Left ventricle myocardium inferior (tissue), 1 donor: ENCODE measurements at regions not wholly inside any gene's neighbourhood (a gene's known extent, or its start where the extent isn't known, plus 50 kb on each side); places are given as distances from the start of the nearest gene placed in this dataset.

Experiments
- DNase-seq: peaks from one replicate; pipeline ENCODE4 v3.0.0-alpha.2; 2020
- H3K27ac ChIP-seq: fragments of 200-600 bp; replicated peaks from 2 replicates; pipeline ENCODE4 v1.8.0; 2021
- H3K27me3 ChIP-seq: fragments of 200-600 bp; 2 replicates; pipeline ENCODE4 v1.8.0; 2021; ENCODE audit warnings: low read depth
- H3K36me3 ChIP-seq: fragments of 200-600 bp; 2 replicates; pipeline ENCODE4 v1.8.0; 2021
- H3K4me1 ChIP-seq: fragments of 200-600 bp; 2 replicates; pipeline ENCODE4 v1.8.0; 2021
- H3K4me3 ChIP-seq: fragments of 200-600 bp; 2 replicates; pipeline ENCODE4 v1.8.0; 2021; ENCODE audit warnings: mild to moderate bottlenecking, moderate library complexity
- H3K9me3 ChIP-seq: fragments of 200-600 bp; replicated peaks from 2 replicates; pipeline ENCODE4 v1.8.0; 2021
- intact Hi-C: fragments of 100-400 bp; cut with micrococcal nuclease; formaldehyde crosslinking; loops from one replicate; pipeline ENCODE4 v1.11.0; 2022
- TF ChIP-seq, protein P1 (sequence below): fragments of 200-600 bp; IDR thresholded peaks from 2 replicates; pipeline ENCODE4 v1.8.0; 2021; ENCODE audit warnings: antibody characterized with exemption, mild to moderate bottlenecking, borderline replicate concordance
- donor health status: DM: no; HTN: yes; CAD: no; lungs with severe emphysema.

DNA sequence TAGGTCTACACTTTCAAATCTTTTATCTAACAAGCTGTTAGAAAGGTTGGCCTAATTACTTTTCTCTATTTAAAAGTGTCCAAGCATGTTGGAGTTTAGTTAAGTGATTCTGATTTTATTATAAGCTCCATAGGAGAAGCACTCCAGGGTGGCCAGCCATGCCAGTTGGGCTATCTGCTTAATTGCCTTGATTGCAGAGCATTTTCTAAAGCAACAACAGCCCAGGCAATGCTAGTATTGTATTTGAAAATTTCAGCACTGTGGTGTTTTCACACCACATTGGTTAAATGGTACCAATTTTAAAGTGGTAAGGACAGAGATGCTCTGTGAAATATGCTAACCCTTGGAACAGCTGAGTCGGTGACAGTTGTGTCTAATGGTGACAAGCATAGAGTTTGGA is 510.5 kb upstream of the CDH8 start:
- Histone ChIP-seq H3K27me3 (no peaks in the 10 kb centered on the region), H3K36me3 (no peaks in the 10 kb centered on the region), H3K4me3 (no peak overlapping the region), H3K9me3 (peaks cover under 1% of the 10 kb centered on the region), H3K27ac (no peak overlapping the region), H3K4me1 (no peaks in the 10 kb centered on the region)
- TF ChIP-seq, protein P1, sequence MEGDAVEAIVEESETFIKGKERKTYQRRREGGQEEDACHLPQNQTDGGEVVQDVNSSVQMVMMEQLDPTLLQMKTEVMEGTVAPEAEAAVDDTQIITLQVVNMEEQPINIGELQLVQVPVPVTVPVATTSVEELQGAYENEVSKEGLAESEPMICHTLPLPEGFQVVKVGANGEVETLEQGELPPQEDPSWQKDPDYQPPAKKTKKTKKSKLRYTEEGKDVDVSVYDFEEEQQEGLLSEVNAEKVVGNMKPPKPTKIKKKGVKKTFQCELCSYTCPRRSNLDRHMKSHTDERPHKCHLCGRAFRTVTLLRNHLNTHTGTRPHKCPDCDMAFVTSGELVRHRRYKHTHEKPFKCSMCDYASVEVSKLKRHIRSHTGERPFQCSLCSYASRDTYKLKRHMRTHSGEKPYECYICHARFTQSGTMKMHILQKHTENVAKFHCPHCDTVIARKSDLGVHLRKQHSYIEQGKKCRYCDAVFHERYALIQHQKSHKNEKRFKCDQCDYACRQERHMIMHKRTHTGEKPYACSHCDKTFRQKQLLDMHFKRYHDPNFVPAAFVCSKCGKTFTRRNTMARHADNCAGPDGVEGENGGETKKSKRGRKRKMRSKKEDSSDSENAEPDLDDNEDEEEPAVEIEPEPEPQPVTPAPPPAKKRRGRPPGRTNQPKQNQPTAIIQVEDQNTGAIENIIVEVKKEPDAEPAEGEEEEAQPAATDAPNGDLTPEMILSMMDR = no peak
- no peak for DNase-seq
- intact Hi-C loops = no loop called here

DNA sequence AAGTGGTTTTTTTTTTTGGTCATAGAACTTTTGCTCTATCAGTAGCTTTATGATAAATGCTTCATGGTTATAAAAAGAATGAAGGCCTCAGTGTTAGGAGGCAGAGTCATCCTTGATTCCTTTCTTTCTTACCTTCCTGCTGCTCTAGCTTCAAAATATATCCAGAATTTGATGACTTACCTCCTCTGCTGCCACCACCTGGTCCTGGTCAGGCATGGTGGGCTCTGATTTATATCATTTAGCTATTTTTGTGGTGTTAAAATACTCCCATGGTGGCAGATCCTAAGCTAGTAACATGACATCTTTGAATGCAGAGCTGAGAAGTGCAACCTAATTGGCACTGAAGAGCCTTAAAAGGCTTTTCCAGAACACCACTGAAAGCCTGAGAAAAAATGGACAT is 508.8 kb upstream of the CDH8 start:
- Histone ChIP-seq H3K4me1 (no peaks in the 10 kb centered on the region), H3K27me3 (no peaks in the 10 kb centered on the region), H3K4me3 (no peak overlapping the region), H3K27ac (no peak overlapping the region), H3K36me3 (no peaks in the 10 kb centered on the region), H3K9me3 (no peaks in the 10 kb centered on the region)
- intact Hi-C loops = no loop called here
- TF ChIP-seq, protein P1 = no peak
- no peak for DNase-seq

- Histone ChIP-seq H3K4me3 (no peak overlapping the region), H3K9me3 (no peaks in the 10 kb centered on the region), H3K27me3 (no peaks in the 10 kb centered on the region), H3K4me1 (no peaks in the 10 kb centered on the region), H3K36me3 (no peaks in the 10 kb centered on the region), H3K27ac (no peak overlapping the region)
- no peak for DNase-seq
- intact Hi-C loops = no loop called here
- TF ChIP-seq, protein P1 = no peak
These were observed 507.3 kb upstream of the CDH8 start for GRCh38 chr16:62543516-62543915.

DNA sequence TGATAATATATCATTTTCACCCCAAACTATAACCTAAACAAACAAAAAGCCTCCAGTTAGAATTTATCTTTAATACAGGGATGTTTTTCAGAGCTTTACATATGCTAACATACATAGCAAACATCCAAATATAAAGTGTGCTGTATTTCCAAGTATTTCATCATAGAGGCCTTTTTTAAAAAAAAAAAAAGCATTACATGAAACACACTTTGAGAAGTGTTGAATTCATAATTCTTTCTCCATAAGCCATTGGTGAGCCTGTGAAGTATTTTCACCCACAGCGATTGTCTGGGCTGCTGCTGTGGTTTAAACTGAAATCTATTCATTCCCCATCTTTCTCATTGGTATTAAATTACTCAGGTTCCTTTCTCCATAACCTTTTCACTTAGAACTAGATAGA is 503.4 kb upstream of the CDH8 start:
- Histone ChIP-seq H3K27me3 (no peaks in the 10 kb centered on the region), H3K9me3 (no peaks in the 10 kb centered on the region), H3K36me3 (no peaks in the 10 kb centered on the region), H3K4me3 (no peak overlapping the region), H3K27ac (no peak overlapping the region), H3K4me1 (no peaks in the 10 kb centered on the region)
- TF ChIP-seq, protein P1 = no peak
- intact Hi-C loops = no loop called here
- no peak for DNase-seq

- DNase-seq = no peak
- Histone ChIP-seq H3K4me1 (no peaks in the 10 kb centered on the region), H3K27ac (no peak overlapping the region), H3K27me3 (no peaks in the 10 kb centered on the region), H3K4me3 (no peak overlapping the region), H3K36me3 (no peaks in the 10 kb centered on the region), H3K9me3 (no peaks in the 10 kb centered on the region)
- TF ChIP-seq, protein P1 = no peak
- intact Hi-C loops = no loop called here
These were observed 494.2 kb upstream of the CDH8 start for GRCh38 chr16:62530426-62530825.

GRCh38 chr16:62516001-62516400 is 479.8 kb upstream of the CDH8 start:
- no peaks in the 10 kb centered on the region for H3K4me1 ChIP-seq
- H3K9me3 ChIP-seq = no peaks in the 10 kb centered on the region
- H3K27me3 ChIP-seq = no peaks in the 10 kb centered on the region
- intact Hi-C loops = no loop called here
- no peaks in the 10 kb centered on the region for H3K36me3 ChIP-seq
- no peak overlapping the region for H3K27ac ChIP-seq
- no peak for DNase-seq
- no peak overlapping the region for H3K4me3 ChIP-seq
- TF ChIP-seq, protein P1 = no peak
